ENCODE measurements at regions not wholly inside any gene's neighbourhood (a gene's known extent, or its start where the extent isn't known, plus 50 kb on each side); places are given as distances from the start of the nearest gene placed in this dataset.

DNA sequence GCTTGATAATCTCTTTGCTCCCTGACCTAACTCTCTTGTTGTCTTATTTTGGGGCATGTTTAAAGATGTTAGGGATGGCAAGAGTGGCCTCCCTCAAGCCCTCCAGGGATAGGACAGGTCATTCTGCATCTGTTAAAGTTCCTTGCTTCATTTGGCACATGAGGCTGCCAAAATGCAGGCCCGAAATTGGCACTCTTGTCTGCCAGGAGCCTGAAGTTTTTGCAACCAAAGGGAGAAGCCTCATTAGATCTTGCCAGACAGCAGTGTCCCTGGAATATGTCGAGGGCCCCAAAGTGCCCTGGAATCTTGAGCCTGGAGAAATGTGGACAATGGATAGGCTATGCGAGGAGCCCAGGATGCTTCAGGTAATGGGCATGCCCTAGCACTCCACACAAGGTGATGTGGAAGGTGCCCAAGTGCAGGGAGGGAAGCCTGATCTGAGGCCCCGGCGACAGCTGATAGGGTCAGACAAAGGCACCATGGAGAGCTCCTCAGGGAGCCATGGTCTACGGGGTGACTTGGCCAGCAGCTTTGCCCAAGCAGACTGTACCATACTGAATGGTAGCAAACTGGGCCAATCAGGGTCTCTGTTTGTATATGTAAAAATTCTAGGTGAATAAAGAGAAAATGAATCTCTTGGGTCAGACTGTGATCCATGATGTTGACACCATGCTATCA lies 173.0 kb upstream of the WSCD2 start:
- Histone ChIP-seq H3K4me2 (ENCODE audit: control insufficient read depth, extremely low read depth, insufficient read depth, low read depth, low read length) (no peak overlapping the region), H2AFZ (ENCODE audit: control insufficient read depth, low read length) (no peak overlapping the region), H3K79me2 (ENCODE audit: control insufficient read depth, insufficient read depth, low read length) (no peaks in the 10 kb centered on the region), H3K4me3 (ENCODE audit: control insufficient read depth in 2 of 3, extremely low read depth in 1 of 3, insufficient read depth in 2 of 3, low read depth in 1 of 3, low read length in 3 of 3) (no peak overlapping the region), H3K27ac (ENCODE audit: control insufficient read depth, insufficient read depth, low read length) (no peak overlapping the region), H3K27me3 (ENCODE audit: control insufficient read depth, extremely low read depth, insufficient read depth, low read length) (peaks cover 5% of the 10 kb centered on the region), H3K36me3 (ENCODE audit: control insufficient read depth in 2 of 2, extremely low read depth in 1 of 2, insufficient read depth in 2 of 2, low read length in 2 of 2) (no peaks in the 10 kb centered on the region), H3K9ac (ENCODE audit: control insufficient read depth, extremely low read depth, insufficient read depth, low read length) (no peak overlapping the region), H3K4me1 (ENCODE audit: control insufficient read depth, extremely low read depth, insufficient read depth, low read length) (no peaks in the 10 kb centered on the region), H3K9me3 (ENCODE audit: control insufficient read depth, low read depth, low read length) (no peaks in the 10 kb centered on the region), H4K20me1 (ENCODE audit: control insufficient read depth, extremely low read depth, insufficient read depth, low read length) (no peaks in the 10 kb centered on the region), H3K9me1 (ENCODE audit: control insufficient read depth, extremely low read depth, insufficient read depth, low read length) (no peaks in the 10 kb centered on the region)
- DNase-seq (ENCODE audit: low read depth, low spot score) (no peak), FAIRE-seq (no peak)
- dilution Hi-C loops (cut with MboI; ENCODE audit: extremely low pct_ligation_motif_present, low sequenced_read_pairs) = no loop called here
- TF ChIP-seq, protein P1, sequence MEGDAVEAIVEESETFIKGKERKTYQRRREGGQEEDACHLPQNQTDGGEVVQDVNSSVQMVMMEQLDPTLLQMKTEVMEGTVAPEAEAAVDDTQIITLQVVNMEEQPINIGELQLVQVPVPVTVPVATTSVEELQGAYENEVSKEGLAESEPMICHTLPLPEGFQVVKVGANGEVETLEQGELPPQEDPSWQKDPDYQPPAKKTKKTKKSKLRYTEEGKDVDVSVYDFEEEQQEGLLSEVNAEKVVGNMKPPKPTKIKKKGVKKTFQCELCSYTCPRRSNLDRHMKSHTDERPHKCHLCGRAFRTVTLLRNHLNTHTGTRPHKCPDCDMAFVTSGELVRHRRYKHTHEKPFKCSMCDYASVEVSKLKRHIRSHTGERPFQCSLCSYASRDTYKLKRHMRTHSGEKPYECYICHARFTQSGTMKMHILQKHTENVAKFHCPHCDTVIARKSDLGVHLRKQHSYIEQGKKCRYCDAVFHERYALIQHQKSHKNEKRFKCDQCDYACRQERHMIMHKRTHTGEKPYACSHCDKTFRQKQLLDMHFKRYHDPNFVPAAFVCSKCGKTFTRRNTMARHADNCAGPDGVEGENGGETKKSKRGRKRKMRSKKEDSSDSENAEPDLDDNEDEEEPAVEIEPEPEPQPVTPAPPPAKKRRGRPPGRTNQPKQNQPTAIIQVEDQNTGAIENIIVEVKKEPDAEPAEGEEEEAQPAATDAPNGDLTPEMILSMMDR (optimal IDR thresholded peaks at IDR 0.05 in 1 of 3, IDR thresholded peaks at IDR 0.05 in 1 of 3, conservative IDR thresholded peaks at IDR 0.05 in 1 of 3; ENCODE audit: extremely low read depth in 1 of 3, insufficient read depth in 2 of 3, low read length in 3 of 3) = no peak
- no peak for TF ChIP-seq EZH2 (IDR thresholded peaks at IDR 0.05; ENCODE audit: low read length)

DNA sequence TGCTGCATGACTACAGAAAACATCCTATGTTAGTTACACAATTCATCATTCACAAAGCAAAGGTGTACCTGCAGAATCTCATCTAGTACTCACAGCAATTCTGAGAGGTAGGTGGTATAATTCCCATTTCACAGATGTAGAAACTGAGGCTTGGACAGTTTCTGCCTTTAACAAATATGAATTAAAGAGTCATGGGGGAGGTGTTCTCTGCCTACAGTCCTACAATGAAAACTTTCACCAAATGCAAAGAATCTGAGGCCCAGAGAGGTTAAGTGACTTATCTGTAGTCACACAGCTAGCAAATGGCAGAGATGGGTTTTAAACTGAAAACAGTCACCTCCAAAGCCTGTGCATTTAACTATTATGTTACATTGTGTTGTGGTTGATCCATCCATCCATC lies 171.6 kb upstream of the WSCD2 start:
- Histone ChIP-seq H3K9me3 (ENCODE audit: control insufficient read depth, low read depth, low read length) (no peaks in the 10 kb centered on the region), H3K79me2 (ENCODE audit: control insufficient read depth, insufficient read depth, low read length) (no peaks in the 10 kb centered on the region), H3K27ac (ENCODE audit: control insufficient read depth, insufficient read depth, low read length) (no peak overlapping the region), H3K36me3 (ENCODE audit: control insufficient read depth in 2 of 2, extremely low read depth in 1 of 2, insufficient read depth in 2 of 2, low read length in 2 of 2) (no peaks in the 10 kb centered on the region), H3K4me3 (ENCODE audit: control insufficient read depth in 2 of 3, extremely low read depth in 1 of 3, insufficient read depth in 2 of 3, low read depth in 1 of 3, low read length in 3 of 3) (no peak overlapping the region), H3K4me1 (ENCODE audit: control insufficient read depth, extremely low read depth, insufficient read depth, low read length) (no peaks in the 10 kb centered on the region), H3K4me2 (ENCODE audit: control insufficient read depth, extremely low read depth, insufficient read depth, low read depth, low read length) (no peak overlapping the region), H3K27me3 (ENCODE audit: control insufficient read depth, extremely low read depth, insufficient read depth, low read length) (peaks cover 5% of the 10 kb centered on the region), H2AFZ (ENCODE audit: control insufficient read depth, low read length) (no peak overlapping the region), H3K9me1 (ENCODE audit: control insufficient read depth, extremely low read depth, insufficient read depth, low read length) (no peaks in the 10 kb centered on the region), H3K9ac (ENCODE audit: control insufficient read depth, extremely low read depth, insufficient read depth, low read length) (no peak overlapping the region), H4K20me1 (ENCODE audit: control insufficient read depth, extremely low read depth, insufficient read depth, low read length) (no peaks in the 10 kb centered on the region)
- FAIRE-seq (no peak), DNase-seq (ENCODE audit: low read depth, low spot score) (no peak)
- dilution Hi-C loops (cut with MboI; ENCODE audit: extremely low pct_ligation_motif_present, low sequenced_read_pairs) = no loop called here
- TF ChIP-seq, protein P1 (optimal IDR thresholded peaks at IDR 0.05 in 1 of 3, IDR thresholded peaks at IDR 0.05 in 1 of 3, conservative IDR thresholded peaks at IDR 0.05 in 1 of 3; ENCODE audit: extremely low read depth in 1 of 3, insufficient read depth in 2 of 3, low read length in 3 of 3) = no peak
- TF ChIP-seq EZH2 (IDR thresholded peaks at IDR 0.05; ENCODE audit: low read length) = no peak
